Activated CD4-positive, alpha-beta T cell treated with anti-CD3 and anti-CD28 coated beads, Interleukin-2, amount 50 U/mL, for 24 hours (primary cell): ENCODE measurements at regions not wholly inside any gene's neighbourhood (a gene's known extent, or its start where the extent isn't known, plus 50 kb on each side); places are given as distances from the start of the nearest gene placed in this dataset.

ENCODE experiments used
- DNase-seq, 2 donors: peaks; one replicate each; pipeline ENCODE4 v3.0.0-alpha.2; 2020; ENCODE audit warnings: low read depth in 1 of 2, low spot score in 1 of 2

GRCh38 chr13:80284290-80284689 lies 56.6 kb downstream of the SPRY2 start:
- DNase-seq = no peak

- DNase-seq = no peak
These were observed 62.2 kb downstream of the SPRY2 start for GRCh38 chr13:80278706-80279105.

GRCh38 chr13:80276371-80277289 lies 64.3 kb downstream of the SPRY2 start:
- no peak for DNase-seq

- DNase-seq = no peak
These were observed 66.3 kb downstream of the SPRY2 start for GRCh38 chr13:80274643-80275042.

- no peak for DNase-seq
These were observed 67.2 kb downstream of the SPRY2 start for GRCh38 chr13:80273718-80274117.

GRCh38 chr13:80265348-80265747 lies 75.6 kb downstream of the SPRY2 start:
- no peak for DNase-seq

GRCh38 chr13:80263745-80264513 lies 77.0 kb downstream of the SPRY2 start:
- no peak for DNase-seq

GRCh38 chr13:80262051-80262695 lies 78.8 kb downstream of the SPRY2 start:
- DNase-seq = no peak

GRCh38 chr13:80259159-80259558 lies 81.8 kb downstream of the SPRY2 start:
- DNase-seq = no peak

GRCh38 chr13:80256352-80256932 lies 84.5 kb downstream of the SPRY2 start:
- no peak for DNase-seq

GRCh38 chr13:80255946-80256345 lies 85.0 kb downstream of the SPRY2 start:
- no peak for DNase-seq

GRCh38 chr13:80251403-80251802 lies 89.5 kb downstream of the SPRY2 start:
- DNase-seq = no peak

- DNase-seq = no peak
These were observed 90.6 kb downstream of the SPRY2 start for GRCh38 chr13:80250213-80250810.

GRCh38 chr13:80249516-80250212 lies 91.3 kb downstream of the SPRY2 start:
- DNase-seq = no peak

- no peak for DNase-seq
These were observed 95.7 kb downstream of the SPRY2 start for GRCh38 chr13:80245162-80245733.

- no peak for DNase-seq
These were observed 96.4 kb downstream of the SPRY2 start for GRCh38 chr13:80244574-80244973.

- no peak for DNase-seq
These were observed 98.0 kb downstream of the SPRY2 start for GRCh38 chr13:80242728-80243427.

- DNase-seq = no peak
These were observed 101.2 kb downstream of the SPRY2 start for GRCh38 chr13:80239571-80240255.

- no peak for DNase-seq
These were observed 101.8 kb downstream of the SPRY2 start for GRCh38 chr13:80239116-80239515.
